A549 (cell line): ENCODE measurements at regions not wholly inside any gene's neighbourhood (a gene's known extent, or its start where the extent isn't known, plus 50 kb on each side); places are given as distances from the start of the nearest gene placed in this dataset.

Experiments used
- ATAC-seq, 2 experiments: fragments of 200-7000 bp in 1 of 2; fragments of >200 bp in 1 of 2; cut with Nextera tagmentation in 1 of 2; cut with Tn5 transposase in 1 of 2; 3 replicates each; pipeline versions ENCODE4 v1.8.0 to v1.9.1; 2018 to 2020; ENCODE audit warnings: mild to moderate bottlenecking in 1 of 2, moderate library complexity in 1 of 2
- CTCF ChIA-PET: fragments of 300-600 bp; sonication (Branson Sonifier 250); formaldehyde crosslinking; extraction: SDS; loops from one replicate; lab custom pipeline; 2021; ENCODE audit warnings: antibody characterized with exemption, inconsistent platforms; lab: Yijun Ruan, JAX
- POLR2A ChIA-PET: fragments of 350-600 bp; formaldehyde crosslinking; extraction: SDS; loops from one replicate; lab custom pipeline; 2021; ENCODE audit warnings: antibody characterized with exemption, inconsistent platforms; lab: Yijun Ruan, JAX
- DNase-seq, 2 experiments: peaks; one replicate each; pipeline versions ENCODE4 v3.0.0 to v3.0.0-alpha.2; 2011 to 2016; ENCODE audit warnings: low read depth in 1 of 2, low spot score in 1 of 2
- FAIRE-seq: peaks from 2 replicates; lab custom pipeline; 2011; peaks lifted over from hg19 to GRCh38; lab: Jason Lieb, UNC
- H3K27ac ChIP-seq, 2 experiments: fragments of >200 bp; sonication (Bioruptor Twin); formaldehyde crosslinking; 3 replicates each; pipeline ENCODE4 v1.5.1; 2016 to 2017
- H3K4me1 ChIP-seq: fragments of >200 bp; sonication (Bioruptor Twin); formaldehyde crosslinking; 3 replicates; pipeline ENCODE4 v1.6.1; 2016
- H3K4me2 ChIP-seq: fragments of >200 bp; sonication (Bioruptor Twin); formaldehyde crosslinking; 3 replicates; pipeline ENCODE4 v1.6.1; 2016
- H3K4me3 ChIP-seq: fragments of >200 bp; sonication (Bioruptor Twin); formaldehyde crosslinking; 3 replicates; pipeline ENCODE4 v1.5.1; 2016
- H3K9me3 ChIP-seq: fragments of >200 bp; sonication (Bioruptor Twin); formaldehyde crosslinking; 3 replicates; pipeline ENCODE4 v1.6.1; 2016
- BCL3 ChIP-seq: fragments of >200 bp; sonication (Bioruptor Twin); formaldehyde crosslinking; IDR thresholded peaks from 3 replicates; pipeline ENCODE4 v1.6.1; 2016
- BHLHE40 ChIP-seq: IDR thresholded peaks from 2 replicates; pipeline ENCODE4 v1.6.1; 2012; ENCODE audit warnings: low read depth, low read length, inconsistent platforms
- CBX8 ChIP-seq: fragments of 200-600 bp; sonication (generic); IDR thresholded peaks from 2 replicates; pipeline ENCODE4 v1.6.1; 2016
- E2F6 ChIP-seq: IDR thresholded peaks from 2 replicates; pipeline ENCODE4 v1.6.1; 2012; ENCODE audit warnings: low read depth, borderline replicate concordance
- ELK1 ChIP-seq: fragments of 150-350 bp; IDR thresholded peaks from 2 replicates; pipeline ENCODE4 v1.6.1; 2014; ENCODE audit warnings: low read depth, mild to moderate bottlenecking, low read length
- EP300 ChIP-seq, 2 experiments: fragments of >200 bp; sonication (Bioruptor Twin); formaldehyde crosslinking; IDR thresholded peaks; 2 replicates in 1 of 2; 3 replicates in 1 of 2; pipeline ENCODE4 v1.6.1; 2016 to 2017
- ESRRA ChIP-seq: fragments of 150-350 bp; IDR thresholded peaks from 2 replicates; pipeline ENCODE4 v1.6.1; 2014; ENCODE audit warnings: mild to moderate bottlenecking, low read length, borderline replicate concordance
- FOSB ChIP-seq: fragments of 250-450 bp; sonication (Bioruptor Pico); IDR thresholded peaks from 2 replicates; pipeline ENCODE4 v1.5.0; 2020; ENCODE audit warnings: mild to moderate bottlenecking, moderate library complexity
- FOSL2 ChIP-seq, 2 experiments: fragments of 450-650 bp in 1 of 2; fragments of >200 bp in 1 of 2; sonication (Bioruptor Twin) in 1 of 2; formaldehyde crosslinking; IDR thresholded peaks; 2 replicates each; pipeline versions ENCODE4 v1.5.0 to v1.6.1; 2016 to 2020; ENCODE audit warnings: mild to moderate bottlenecking in 1 of 2, moderate library complexity in 1 of 2
- HES2 ChIP-seq: fragments of >200 bp; sonication (Bioruptor Twin); formaldehyde crosslinking; IDR thresholded peaks from 2 replicates; pipeline ENCODE4 v1.6.1; 2016
- HEYL ChIP-seq: fragments of 250-450 bp; sonication (Bioruptor Pico); IDR thresholded peaks from 2 replicates; pipeline ENCODE4 v1.8.0; 2021; ENCODE audit warnings: mild to moderate bottlenecking, moderate library complexity
- HOXA7 ChIP-seq: fragments of 250-450 bp; sonication (Bioruptor Pico); IDR thresholded peaks from 2 replicates; pipeline ENCODE4 v1.5.0; 2020; ENCODE audit warnings: mild to moderate bottlenecking, moderate library complexity
- HOXB13 ChIP-seq: fragments of 250-450 bp; sonication (Bioruptor Pico); IDR thresholded peaks from 2 replicates; pipeline ENCODE4 v1.5.0; 2020; ENCODE audit warnings: low read depth, mild to moderate bottlenecking, moderate library complexity
- HOXB5 ChIP-seq: fragments of 250-450 bp; sonication (Bioruptor Pico); IDR thresholded peaks from 2 replicates; pipeline ENCODE4 v1.5.0; 2020; ENCODE audit warnings: mild to moderate bottlenecking, moderate library complexity
- JUN ChIP-seq, 2 experiments: fragments of >200 bp; sonication (Bioruptor Twin); formaldehyde crosslinking; IDR thresholded peaks; 2 replicates in 1 of 2; 3 replicates in 1 of 2; pipeline ENCODE4 v1.6.1; 2016 to 2017
- KDM5A ChIP-seq: fragments of 200-600 bp; sonication (generic); IDR thresholded peaks from 2 replicates; pipeline ENCODE4 v1.6.1; 2016; ENCODE audit warnings: antibody characterized with exemption, mild to moderate bottlenecking
- NFE2L2 ChIP-seq: fragments of 150-350 bp; conservative IDR thresholded peaks from 2 replicates; pipeline ENCODE4 v1.6.1; 2014; ENCODE audit warnings: low read length
- RFX5 ChIP-seq: fragments of 450-650 bp; IDR thresholded peaks from 2 replicates; pipeline ENCODE4 v1.7.1; 2014; ENCODE audit warnings: antibody characterized with exemption, mild to moderate bottlenecking, moderate library complexity
- RNF2 ChIP-seq: fragments of 200-600 bp; sonication (generic); IDR thresholded peaks from 2 replicates; pipeline ENCODE4 v1.6.1; 2016; ENCODE audit warnings: low read depth, mild to moderate bottlenecking, antibody characterized with exemption, moderate library complexity, borderline replicate concordance
- SREBF2 ChIP-seq: fragments of 450-650 bp; IDR thresholded peaks from 2 replicates; pipeline ENCODE4 v1.6.1; 2014; ENCODE audit warnings: mild to moderate bottlenecking, moderate library complexity
- TFCP2L1 ChIP-seq: fragments of 250-450 bp; sonication (Bioruptor Pico); IDR thresholded peaks from 2 replicates; pipeline ENCODE4 v1.5.0; 2021; ENCODE audit warnings: mild to moderate bottlenecking
- USF2 ChIP-seq: fragments of 450-650 bp; IDR thresholded peaks from 2 replicates; pipeline ENCODE4 v1.6.1; 2014; ENCODE audit warnings: antibody characterized with exemption
- ZC3H11A ChIP-seq: fragments of 450-650 bp; IDR thresholded peaks from 2 replicates; pipeline ENCODE4 v1.6.1; 2014; ENCODE audit warnings: antibody characterized with exemption, mild to moderate bottlenecking
- ZFP36 ChIP-seq: fragments of 450-650 bp; IDR thresholded peaks from 2 replicates; pipeline ENCODE4 v1.6.1; 2014; ENCODE audit warnings: borderline replicate concordance; ENCODE audit not compliant: partially characterized antibody
- ZNF302 ChIP-seq: fragments of 250-450 bp; sonication (Bioruptor Pico); IDR thresholded peaks from 2 replicates; pipeline ENCODE4 v1.9.0; 2021; ENCODE audit warnings: inconsistent platforms, mild to moderate bottlenecking, moderate library complexity
- WGBS: methylation state at CpG from one replicate; pipeline ENCODE4 v1.1.6; 2017; ENCODE audit errors: missing lambda C conversion rate; 5-methylcytosine and 5-hydroxymethylcytosine counted together

GRCh38 chr14:38074081-38074480 lies 133.6 kb upstream of the SSTR1 start:
- Histone ChIP-seq H3K4me1 (peaks cover 8% of the 10 kb centered on the region; the same call in 2 of the 3 replicates), H3K4me3 (no peak overlapping the region), H3K9me3 (no peaks in the 10 kb centered on the region), H3K4me2 (no peak overlapping the region), H3K27ac (no peak overlapping the region)
- POLR2A ChIA-PET = no interaction called here
- CTCF ChIA-PET = interaction anchor here (0.5 kb wide), 1 partner anchor 313 kb away, joined by 3 read pairs; no protein-coding TSS in a partner anchor
- DNase-seq (no peak), ATAC-seq (no peak), FAIRE-seq (no peak)
- 0% methylated on average over 1 of the region's 1 CpG for WGBS
- TF ChIP-seq HOXB5 (CRISPR knock-in tag) (no peak), ZC3H11A (no peak), BCL3 (no peak), HEYL (CRISPR knock-in tag) (no peak), HES2 (no peak), FOSB (CRISPR knock-in tag) (no peak), ZNF302 (CRISPR knock-in tag) (no peak), SREBF2 (no peak), HOXA7 (CRISPR knock-in tag) (no peak), RNF2 (no peak), ZFP36 (no peak), RFX5 (no peak), ELK1 (no peak), BHLHE40 (no peak), TFCP2L1 (CRISPR knock-in tag) (no peak), FOSL2 (IDR thresholded peaks at IDR 0.05) (no peak), FOSL2 (CRISPR knock-in tag; IDR thresholded peaks at IDR 0.05) (no peak), E2F6 (no peak), USF2 (no peak), HOXB13 (CRISPR knock-in tag) (no peak), ESRRA (no peak)

- no peak overlapping the region for H3K4me3 ChIP-seq
Measured at GRCh38 chr14:38074754-38075153, 132.9 kb upstream of the SSTR1 start.

More at GRCh38 chr14:38074754-38075153, 132.9 kb upstream of the SSTR1 start:
- no peak overlapping the region for H3K27ac ChIP-seq
- TF ChIP-seq HOXB5 (CRISPR knock-in tag) = no peak
- no peak for TF ChIP-seq TFCP2L1 (CRISPR knock-in tag)
- TF ChIP-seq CBX8 = no peak
- no peak for TF ChIP-seq BCL3
- TF ChIP-seq KDM5A = no peak
- TF ChIP-seq EP300 (IDR thresholded peaks at IDR 0.05) = no peak
- TF ChIP-seq ZFP36 = no peak
- TF ChIP-seq JUN (IDR thresholded peaks at IDR 0.05) = no peak
- no peak for TF ChIP-seq NFE2L2
- TF ChIP-seq, all 56 proteins: peak for 0
- H3K4me1 ChIP-seq = peaks cover 8% of the 10 kb centered on the region; the same call in 2 of the 3 replicates
- H3K4me2 ChIP-seq = no peak overlapping the region
- 30% methylated on average over 2 of the region's 2 CpGs for WGBS
- CTCF ChIA-PET = no interaction called here
- no peaks in the 10 kb centered on the region for H3K9me3 ChIP-seq
- no peak for FAIRE-seq
- no peak for DNase-seq
- POLR2A ChIA-PET = no interaction called here
- no peak for ATAC-seq
